ENCODE measurements at regions not wholly inside any gene's neighbourhood (a gene's known extent, or its start where the extent isn't known, plus 50 kb on each side); places are given as distances from the start of the nearest gene placed in this dataset.

GRCh38 chr7:81600608-81601007, 169.2 kb downstream of the HGF start (continued):
- no peak for TF ChIP-seq MAX (IDR thresholded peaks at IDR 0.05)
- TF ChIP-seq RXRA (IDR thresholded peaks at IDR 0.05), result no peak
- TF ChIP-seq YY1 (IDR thresholded peaks at IDR 0.05), result no peak
- TF ChIP-seq EGR1 (IDR thresholded peaks at IDR 0.05; ENCODE audit: low read depth in 2 of 2), result no peak
- no peak for TF ChIP-seq GABPA (IDR thresholded peaks at IDR 0.05 in 1 of 2, conservative IDR thresholded peaks at IDR 0.05 in 1 of 2)
- no peak for TF ChIP-seq JUND (IDR thresholded peaks at IDR 0.05)
- no peak for TF ChIP-seq FOXA1 (IDR thresholded peaks at IDR 0.05)
- no peak for TF ChIP-seq SP1 (IDR thresholded peaks at IDR 0.05)
- no peak for TF ChIP-seq ATF3 (IDR thresholded peaks at IDR 0.05)
- TF ChIP-seq HNF4A (conservative IDR thresholded peaks at IDR 0.05), result no peak
- TF ChIP-seq FOXA2 (IDR thresholded peaks at IDR 0.05), result no peak

GRCh38 chr7:81598951-81599350, 170.9 kb downstream of the HGF start:
- Histone ChIP-seq H3K36me3 (ENCODE audit: control insufficient read depth in 4 of 4, insufficient read depth in 3 of 4, low read depth in 1 of 4, low read length in 3 of 4) (no peaks in the 10 kb centered on the region), H3K27me3 (ENCODE audit: control insufficient read depth in 4 of 4, insufficient read depth in 4 of 4, low read length in 3 of 4) (no peaks in the 10 kb centered on the region), H3K27ac (ENCODE audit: low read depth in 1 of 2, low read length in 2 of 2) (no peak overlapping the region), H3K9me3 (ENCODE audit: control insufficient read depth in 4 of 4, low read length in 3 of 4) (no peaks in the 10 kb centered on the region), H3K9ac (ENCODE audit: low read depth in 1 of 2, low read length in 2 of 2) (no peak overlapping the region), H3K4me3 (ENCODE audit: low read depth in 1 of 3, low read length in 3 of 3) (no peak overlapping the region), H3K4me1 (ENCODE audit: control insufficient read depth in 4 of 4, insufficient read depth in 4 of 4, low read length in 3 of 4) (no peaks in the 10 kb centered on the region)
- no peak for DNase-seq (ENCODE audit: low spot score)
- 88% methylated on average over 1 of the region's 1 CpG for WGBS
- TF ChIP-seq ZBTB33 (IDR thresholded peaks at IDR 0.05), result no peak
- TF ChIP-seq GABPA (IDR thresholded peaks at IDR 0.05 in 1 of 2, conservative IDR thresholded peaks at IDR 0.05 in 1 of 2), result no peak
- TF ChIP-seq MAX (IDR thresholded peaks at IDR 0.05), result no peak
- no peak for TF ChIP-seq RAD21 (IDR thresholded peaks at IDR 0.05)
- no peak for TF ChIP-seq FOXA1 (IDR thresholded peaks at IDR 0.05)
- TF ChIP-seq ATF3 (IDR thresholded peaks at IDR 0.05), result no peak

- Histone ChIP-seq H3K36me3 (ENCODE audit: control insufficient read depth in 4 of 4, insufficient read depth in 3 of 4, low read depth in 1 of 4, low read length in 3 of 4) (no peaks in the 10 kb centered on the region), H3K9me3 (ENCODE audit: control insufficient read depth in 4 of 4, low read length in 3 of 4) (no peaks in the 10 kb centered on the region), H3K27me3 (ENCODE audit: control insufficient read depth in 4 of 4, insufficient read depth in 4 of 4, low read length in 3 of 4) (no peaks in the 10 kb centered on the region), H3K27ac (ENCODE audit: low read depth in 1 of 2, low read length in 2 of 2) (no peak overlapping the region), H3K4me1 (ENCODE audit: control insufficient read depth in 4 of 4, insufficient read depth in 4 of 4, low read length in 3 of 4) (no peaks in the 10 kb centered on the region), H3K9ac (ENCODE audit: low read depth in 1 of 2, low read length in 2 of 2) (no peak overlapping the region), H3K4me3 (ENCODE audit: low read depth in 1 of 3, low read length in 3 of 3) (no peak overlapping the region)
- no peak for DNase-seq (ENCODE audit: low spot score)
- WGBS, result 82% methylated on average over 1 of the region's 1 CpG
- TF ChIP-seq FOXA2 (IDR thresholded peaks at IDR 0.05) (no peak), HNF4A (conservative IDR thresholded peaks at IDR 0.05) (no peak), HNF4G (IDR thresholded peaks at IDR 0.05) (no peak), SP1 (IDR thresholded peaks at IDR 0.05) (no peak), RXRA (IDR thresholded peaks at IDR 0.05) (no peak), EGR1 (IDR thresholded peaks at IDR 0.05; ENCODE audit: low read depth in 2 of 2) (no peak), MAX (IDR thresholded peaks at IDR 0.05) (no peak), GABPA (IDR thresholded peaks at IDR 0.05 in 1 of 2, conservative IDR thresholded peaks at IDR 0.05 in 1 of 2) (no peak), FOXA1 (IDR thresholded peaks at IDR 0.05) (no peak), CTCF (IDR thresholded peaks at IDR 0.05; ENCODE audit: low read depth, low read length, missing input control) (no peak), JUND (IDR thresholded peaks at IDR 0.05) (no peak), YY1 (IDR thresholded peaks at IDR 0.05) (no peak), REST (IDR thresholded peaks at IDR 0.05) (no peak), TAF1 (conservative IDR thresholded peaks at IDR 0.05) (no peak), ATF3 (IDR thresholded peaks at IDR 0.05) (no peak), NR2F2 (IDR thresholded peaks at IDR 0.05) (no peak), ZBTB33 (IDR thresholded peaks at IDR 0.05) (no peak)
These were observed 175.1 kb downstream of the HGF start for GRCh38 chr7:81594767-81595166.
